ENCODE measurements at regions not wholly inside any gene's neighbourhood (a gene's known extent, or its start where the extent isn't known, plus 50 kb on each side); places are given as distances from the start of the nearest gene placed in this dataset.

DNA sequence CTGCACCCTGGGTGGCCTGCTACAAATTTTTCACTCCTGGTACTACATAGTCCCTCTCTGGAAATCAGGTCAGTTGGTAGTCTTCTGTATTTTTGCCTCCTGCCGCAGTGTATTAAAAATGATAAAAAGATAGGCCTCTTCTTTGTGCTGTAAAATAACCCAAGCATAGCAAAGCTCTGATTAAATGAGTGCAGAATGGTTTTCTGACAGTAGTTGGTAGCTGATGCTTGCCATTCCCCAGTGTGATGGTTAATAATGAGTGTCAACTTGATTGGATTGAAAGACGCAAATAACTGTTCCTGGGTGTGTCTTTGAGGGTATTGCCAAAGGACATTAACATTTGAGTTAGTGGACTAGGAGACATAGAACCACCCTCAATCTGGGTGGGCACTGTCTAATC is 264.4 kb upstream of the ZNF717 start:
- TF ChIP-seq CTCF (IDR thresholded peaks at IDR 0.05; ENCODE audit: low read length) = no peak
- no peak for TF ChIP-seq EZH2phosphoT487 (IDR thresholded peaks at IDR 0.05; ENCODE audit: low read length)
- TF ChIP-seq EZH2 (optimal IDR thresholded peaks at IDR 0.05; ENCODE audit: low read depth, low read length) = no peak
